Small intestine (tissue), 7 donors: ENCODE measurements at regions not wholly inside any gene's neighbourhood (a gene's known extent, or its start where the extent isn't known, plus 50 kb on each side); places are given as distances from the start of the nearest gene placed in this dataset.

ENCODE experiments used
- DNase-seq, 2 donors: peaks; one replicate each; pipeline versions ENCODE4 v3.0.0 to v3.0.0-alpha.2; 2013
- FAIRE-seq: peaks from 2 replicates; lab custom pipeline; 2012; peaks lifted over from hg19 to GRCh38; lab: Jason Lieb, UNC
- H3K27ac ChIP-seq, 3 donors: one replicate each; pipeline ENCODE4 v1.5.1; 2013; ENCODE audit warnings: low read length in 2 of 3, mild to moderate bottlenecking in 2 of 3, control low read depth in 1 of 3, inconsistent platforms in 1 of 3, low read depth in 1 of 3, moderate library complexity in 1 of 3
- H3K27me3 ChIP-seq, 3 donors: one replicate each; pipeline ENCODE4 v1.6.1; 2013; ENCODE audit warnings: low read length in 3 of 3, inconsistent platforms in 1 of 3; ENCODE audit not compliant: control insufficient read depth in 3 of 3, insufficient read depth in 3 of 3
- H3K36me3 ChIP-seq, 3 donors: one replicate each; pipeline ENCODE4 v1.6.1; 2013; ENCODE audit warnings: low read length in 3 of 3, inconsistent platforms in 1 of 3, low read depth in 1 of 3, mild to moderate bottlenecking in 1 of 3, moderate library complexity in 1 of 3; ENCODE audit not compliant: control insufficient read depth in 3 of 3, insufficient read depth in 2 of 3
- H3K4me1 ChIP-seq, 3 donors: one replicate each; pipeline ENCODE4 v1.6.1; 2013; ENCODE audit warnings: low read length in 2 of 3, inconsistent platforms in 1 of 3, low read depth in 1 of 3, mild to moderate bottlenecking in 1 of 3, moderate library complexity in 1 of 3; ENCODE audit not compliant: control insufficient read depth in 3 of 3, insufficient read depth in 2 of 3
- H3K4me3 ChIP-seq, 3 donors: one replicate each; pipeline ENCODE4 v1.5.1; 2013; ENCODE audit warnings: low read length in 3 of 3, control low read depth in 1 of 3, inconsistent platforms in 1 of 3, low read depth in 1 of 3, mild to moderate bottlenecking in 1 of 3, moderate library complexity in 1 of 3
- H3K9me3 ChIP-seq, 2 donors: one replicate each; pipeline ENCODE4 v1.6.1; 2013; ENCODE audit warnings: low read depth in 1 of 2, low read length in 1 of 2; ENCODE audit not compliant: control insufficient read depth in 2 of 2, insufficient read depth in 1 of 2
- WGBS, 3 donors: extraction: QIAGEN DNeasy Blood & Tissue Kit; methylation state at CpG; one replicate each; pipeline ENCODE4 v1.1.7; 2013; 5-methylcytosine and 5-hydroxymethylcytosine counted together
- donor health status: healthy with polysubstance abuse.
- donor health status: control.
- donor health status: control.
- donor health status: Bipolar disorder and iron deficiency.
- donor health status: healthy.

- Histone ChIP-seq H3K36me3 (no peaks in the 10 kb centered on the region), H3K4me1 (no peaks in the 10 kb centered on the region), H3K4me3 (no peak overlapping the region), H3K9me3 (no peaks in the 10 kb centered on the region), H3K27ac (no peak overlapping the region), H3K27me3 (no peaks in the 10 kb centered on the region)
- WGBS, 3 donors = 59 to 80% (median 74%) methylated on average over 5 of the region's 5 CpGs
- FAIRE-seq = no peak
- no peak for DNase-seq
Observed at GRCh38 chr20:40813029-40813431, 124.0 kb upstream of the MAFB start.

- no peak for FAIRE-seq
- no peak overlapping the region for H3K27ac ChIP-seq
- H3K27me3 ChIP-seq = no peaks in the 10 kb centered on the region
- no peaks in the 10 kb centered on the region for H3K36me3 ChIP-seq
- DNase-seq = no peak
- WGBS, 3 donors = 60 to 71% (median 68%) methylated on average over 13 of the region's 13 CpGs
- H3K4me3 ChIP-seq = no peak overlapping the region
- H3K9me3 ChIP-seq = no peaks in the 10 kb centered on the region
- no peaks in the 10 kb centered on the region for H3K4me1 ChIP-seq
Observed at GRCh38 chr20:40813708-40814630, 124.9 kb upstream of the MAFB start.

GRCh38 chr20:40814631-40814960 lies 125.6 kb upstream of the MAFB start:
- FAIRE-seq (no peak), DNase-seq (no peak)
- no peaks in the 10 kb centered on the region for H3K4me1 ChIP-seq
- no peaks in the 10 kb centered on the region for H3K36me3 ChIP-seq
- WGBS, 3 donors = 52 to 65% (median 54%) methylated on average over 2 of the region's 2 CpGs
- no peak overlapping the region for H3K27ac ChIP-seq
- H3K4me3 ChIP-seq = no peak overlapping the region
- H3K27me3 ChIP-seq = no peaks in the 10 kb centered on the region
- H3K9me3 ChIP-seq = no peaks in the 10 kb centered on the region

GRCh38 chr20:40815156-40816038 lies 126.4 kb upstream of the MAFB start:
- 67 to 87% (median 74%) methylated on average over 9 of the region's 9 CpGs for WGBS, 3 donors
- H3K4me1 ChIP-seq = no peaks in the 10 kb centered on the region
- H3K4me3 ChIP-seq = no peak overlapping the region
- no peak overlapping the region for H3K27ac ChIP-seq
- no peaks in the 10 kb centered on the region for H3K36me3 ChIP-seq
- no peaks in the 10 kb centered on the region for H3K9me3 ChIP-seq
- H3K27me3 ChIP-seq = no peaks in the 10 kb centered on the region
- FAIRE-seq = no peak
- DNase-seq = no peak

- no peaks in the 10 kb centered on the region for H3K4me1 ChIP-seq
- WGBS, 3 donors = 70 to 85% (median 78%) methylated on average over 3 of the region's 3 CpGs
- FAIRE-seq = no peak
Observed at GRCh38 chr20:40816039-40816352, 127.0 kb upstream of the MAFB start.

GRCh38 chr20:40821429-40821828 lies 132.4 kb upstream of the MAFB start:
- no peak overlapping the region for H3K4me3 ChIP-seq
- H3K27ac ChIP-seq = no peak overlapping the region
- no peak for DNase-seq
- 81 to 89% (median 83%) methylated on average over 7 of the region's 7 CpGs for WGBS, 3 donors
- H3K4me1 ChIP-seq = no peaks in the 10 kb centered on the region
- FAIRE-seq = no peak
- no peaks in the 10 kb centered on the region for H3K9me3 ChIP-seq
- no peaks in the 10 kb centered on the region for H3K36me3 ChIP-seq
- no peaks in the 10 kb centered on the region for H3K27me3 ChIP-seq

More at GRCh38 chr20:40816039-40816352, 127.0 kb upstream of the MAFB start:
- DNase-seq = no peak
- Histone ChIP-seq H3K27ac (no peak overlapping the region), H3K27me3 (no peaks in the 10 kb centered on the region), H3K9me3 (no peaks in the 10 kb centered on the region), H3K36me3 (no peaks in the 10 kb centered on the region), H3K4me3 (no peak overlapping the region)

GRCh38 chr20:40826699-40827098 lies 137.7 kb upstream of the MAFB start:
- H3K36me3 ChIP-seq = no peaks in the 10 kb centered on the region
- H3K9me3 ChIP-seq = no peaks in the 10 kb centered on the region
- no peaks in the 10 kb centered on the region for H3K4me1 ChIP-seq
- no peak overlapping the region for H3K4me3 ChIP-seq
- no peak overlapping the region for H3K27ac ChIP-seq
- FAIRE-seq (no peak), DNase-seq (no peak)
- H3K27me3 ChIP-seq = no peaks in the 10 kb centered on the region

- H3K4me3 ChIP-seq = no peak overlapping the region
- DNase-seq = no peak
- no peak overlapping the region for H3K27ac ChIP-seq
- no peaks in the 10 kb centered on the region for H3K27me3 ChIP-seq
- WGBS, 3 donors = 57 to 78% (median 67%) methylated on average over 5 of the region's 5 CpGs
- H3K36me3 ChIP-seq = no peaks in the 10 kb centered on the region
- H3K9me3 ChIP-seq = peaks cover 0 to 15% of the 10 kb centered on the region in 2 donors
- FAIRE-seq = no peak
- no peaks in the 10 kb centered on the region for H3K4me1 ChIP-seq
Observed at GRCh38 chr20:40835321-40835720, 146.3 kb upstream of the MAFB start.
